ENCODE measurements at regions not wholly inside any gene's neighbourhood (a gene's known extent, or its start where the extent isn't known, plus 50 kb on each side); places are given as distances from the start of the nearest gene placed in this dataset.

DNA sequence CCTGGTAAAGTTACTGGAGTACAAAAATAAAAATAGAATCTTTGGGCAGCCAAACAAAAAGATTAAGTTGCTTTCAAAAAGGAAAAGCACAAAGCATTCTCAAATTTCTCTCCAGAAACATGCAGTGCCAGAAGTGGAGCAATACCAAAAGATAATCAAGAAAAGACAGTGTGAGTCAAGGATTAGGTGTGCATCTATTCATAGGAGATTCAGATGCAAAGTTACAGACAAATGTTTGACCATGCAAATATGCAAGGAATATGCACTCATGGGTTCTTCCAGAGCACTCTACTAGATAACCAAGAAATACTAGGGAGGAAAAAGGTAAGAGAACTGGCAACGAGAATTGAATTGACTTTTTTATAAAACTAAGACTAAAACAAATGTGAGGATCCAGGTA is 51.8 kb upstream of the CDH20 start:
- Mint-ChIP-seq H3K9me3 (peaks cover 10% of the 10 kb centered on the region), H3K36me3 (ENCODE audit: low read depth) (no peaks in the 10 kb centered on the region), H3K4me3 (no peak overlapping the region), H3K27me3 (ENCODE audit: insufficient read depth) (no peaks in the 10 kb centered on the region), H3K4me1 (peaks cover 3% of the 10 kb centered on the region), H3K27ac (no peak overlapping the region)
- Histone ChIP-seq H3K4me1 (ENCODE audit: control insufficient read depth, insufficient read depth, low read length) (no peaks in the 10 kb centered on the region), H3K4me3 (ENCODE audit: low read length) (no peak overlapping the region), H3K9me3 (ENCODE audit: control insufficient read depth, low read length) (peaks cover 16% of the 10 kb centered on the region), H3K27ac (ENCODE audit: low read depth, low read length) (no peak overlapping the region), H3K36me3 (ENCODE audit: control insufficient read depth, insufficient read depth, low read length) (no peaks in the 10 kb centered on the region), H3K27me3 (ENCODE audit: control insufficient read depth, insufficient read depth, low read length, poor library complexity, severe bottlenecking) (no peaks in the 10 kb centered on the region), H3K9ac (ENCODE audit: extremely low read depth, low read length, poor library complexity, severe bottlenecking) (no peak overlapping the region)
- TF ChIP-seq, protein P1, sequence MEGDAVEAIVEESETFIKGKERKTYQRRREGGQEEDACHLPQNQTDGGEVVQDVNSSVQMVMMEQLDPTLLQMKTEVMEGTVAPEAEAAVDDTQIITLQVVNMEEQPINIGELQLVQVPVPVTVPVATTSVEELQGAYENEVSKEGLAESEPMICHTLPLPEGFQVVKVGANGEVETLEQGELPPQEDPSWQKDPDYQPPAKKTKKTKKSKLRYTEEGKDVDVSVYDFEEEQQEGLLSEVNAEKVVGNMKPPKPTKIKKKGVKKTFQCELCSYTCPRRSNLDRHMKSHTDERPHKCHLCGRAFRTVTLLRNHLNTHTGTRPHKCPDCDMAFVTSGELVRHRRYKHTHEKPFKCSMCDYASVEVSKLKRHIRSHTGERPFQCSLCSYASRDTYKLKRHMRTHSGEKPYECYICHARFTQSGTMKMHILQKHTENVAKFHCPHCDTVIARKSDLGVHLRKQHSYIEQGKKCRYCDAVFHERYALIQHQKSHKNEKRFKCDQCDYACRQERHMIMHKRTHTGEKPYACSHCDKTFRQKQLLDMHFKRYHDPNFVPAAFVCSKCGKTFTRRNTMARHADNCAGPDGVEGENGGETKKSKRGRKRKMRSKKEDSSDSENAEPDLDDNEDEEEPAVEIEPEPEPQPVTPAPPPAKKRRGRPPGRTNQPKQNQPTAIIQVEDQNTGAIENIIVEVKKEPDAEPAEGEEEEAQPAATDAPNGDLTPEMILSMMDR (conservative IDR thresholded peaks at IDR 0.05) = no peak
- whole genome bisulfite sequencing, 2 experiments (ENCODE audit: insufficient coverage in 1 of 2, insufficient read length in 1 of 2) = 100% methylated on average over 1 of the region's 1 CpG; no CpG with 5 or more reads in 1 of the 2 experiments
- no peak for DNase-seq

DNA sequence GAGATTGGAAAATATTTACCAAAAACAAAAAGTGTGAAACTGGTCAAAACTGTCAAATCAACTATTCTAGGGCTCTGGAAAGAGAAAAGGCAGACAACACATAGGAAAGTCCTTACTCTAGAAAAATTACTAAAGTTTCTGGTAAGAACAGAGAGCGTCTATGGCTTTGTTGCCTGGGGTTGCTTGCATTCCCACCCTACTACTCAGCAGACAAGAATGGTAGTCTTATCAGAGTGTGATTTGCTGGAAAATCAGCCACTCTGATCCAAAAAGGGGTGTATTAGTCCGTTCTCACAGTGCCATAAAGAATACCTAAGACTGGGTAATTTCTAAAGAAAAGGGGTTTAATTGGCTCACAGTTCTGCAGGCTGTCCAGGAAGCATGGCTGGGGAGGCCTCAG is 50.3 kb upstream of the CDH20 start:
- no peaks in the 10 kb centered on the region for H3K36me3 Mint-ChIP-seq (ENCODE audit: low read depth)
- Histone ChIP-seq H3K9ac (ENCODE audit: extremely low read depth, low read length, poor library complexity, severe bottlenecking) (no peak overlapping the region), H3K4me1 (ENCODE audit: control insufficient read depth, insufficient read depth, low read length) (no peaks in the 10 kb centered on the region), H3K27me3 (ENCODE audit: control insufficient read depth, insufficient read depth, low read length, poor library complexity, severe bottlenecking) (no peaks in the 10 kb centered on the region), H3K36me3 (ENCODE audit: control insufficient read depth, insufficient read depth, low read length) (no peaks in the 10 kb centered on the region), H3K27ac (ENCODE audit: low read depth, low read length) (no peak overlapping the region), H3K4me3 (ENCODE audit: low read length) (no peak overlapping the region), H3K9me3 (ENCODE audit: control insufficient read depth, low read length) (peaks cover 16% of the 10 kb centered on the region)
- no peak for DNase-seq
- peaks cover 10% of the 10 kb centered on the region for H3K9me3 Mint-ChIP-seq
- WGBS, 2 experiments (ENCODE audit: insufficient coverage in 1 of 2, insufficient read length in 1 of 2) = 86 to 95% methylated on average over 2 of the region's 2 CpGs
- H3K4me1 Mint-ChIP-seq = peaks cover 3% of the 10 kb centered on the region
- H3K27me3 Mint-ChIP-seq (ENCODE audit: insufficient read depth) = no peaks in the 10 kb centered on the region
- TF ChIP-seq, protein P1 (conservative IDR thresholded peaks at IDR 0.05) = no peak
- no peak overlapping the region for H3K27ac Mint-ChIP-seq
- no peak overlapping the region for H3K4me3 Mint-ChIP-seq
